ENCODE measurements at regions not wholly inside any gene's neighbourhood (a gene's known extent, or its start where the extent isn't known, plus 50 kb on each side); places are given as distances from the start of the nearest gene placed in this dataset.

GRCh38 chr12:89020121-89020480 is 332.2 kb downstream of the DUSP6 start:
- FAIRE-seq: no peak

GRCh38 chr12:89019439-89020120 is 332.7 kb downstream of the DUSP6 start:
- peak; percentile 13 for FAIRE-seq
- DNase-seq (ENCODE audit: low spot score): peak; percentile 70

More at GRCh38 chr12:89020121-89020480, 332.2 kb downstream of the DUSP6 start:
- no peak for DNase-seq (ENCODE audit: low spot score)

- DNase-seq (ENCODE audit: low spot score) (peak; percentile 37), FAIRE-seq (no peak)
Measured at GRCh38 chr12:89016970-89017778, 335.1 kb downstream of the DUSP6 start.

GRCh38 chr12:89015419-89015818 is 336.9 kb downstream of the DUSP6 start:
- DNase-seq (ENCODE audit: low spot score) (no peak), FAIRE-seq (no peak)

GRCh38 chr12:88998421-88998820 is 353.9 kb downstream of the DUSP6 start:
- FAIRE-seq (no peak), DNase-seq (ENCODE audit: low spot score) (no peak)

- FAIRE-seq (no peak), DNase-seq (ENCODE audit: low spot score) (no peak)
Measured at GRCh38 chr12:88996200-88996788, 356.0 kb downstream of the DUSP6 start.

GRCh38 chr12:88994971-88995370 is 357.3 kb downstream of the DUSP6 start:
- DNase-seq (ENCODE audit: low spot score) (no peak), FAIRE-seq (no peak)

GRCh38 chr12:88994537-88994936 is 357.8 kb downstream of the DUSP6 start:
- FAIRE-seq (no peak), DNase-seq (ENCODE audit: low spot score) (no peak)

- FAIRE-seq: no peak
- DNase-seq (ENCODE audit: low spot score): peak; percentile 8
Measured at GRCh38 chr12:88993651-88994050, 358.6 kb downstream of the DUSP6 start.

- DNase-seq (ENCODE audit: low spot score) (no peak), FAIRE-seq (no peak)
Measured at GRCh38 chr12:88986056-88986455, 366.2 kb downstream of the DUSP6 start.

- FAIRE-seq (no peak), DNase-seq (ENCODE audit: low spot score) (no peak)
Measured at GRCh38 chr12:88985631-88986030, 366.7 kb downstream of the DUSP6 start.

- no peak for DNase-seq (ENCODE audit: low spot score)
- no peak for FAIRE-seq
Measured at GRCh38 chr12:88985011-88985410, 367.3 kb downstream of the DUSP6 start.

- no peak for DNase-seq (ENCODE audit: low spot score)
- no peak for FAIRE-seq
Measured at GRCh38 chr12:88982694-88983093, 369.6 kb downstream of the DUSP6 start.

GRCh38 chr12:88977115-88977514 is 375.2 kb downstream of the DUSP6 start:
- FAIRE-seq: no peak
- no peak for DNase-seq (ENCODE audit: low spot score)

GRCh38 chr12:88973998-88974397 is 378.3 kb downstream of the DUSP6 start:
- FAIRE-seq: no peak
- no peak for DNase-seq (ENCODE audit: low spot score)

- no peak for FAIRE-seq
- no peak for DNase-seq (ENCODE audit: low spot score)
Measured at GRCh38 chr12:88970740-88971139, 381.6 kb downstream of the DUSP6 start.

GRCh38 chr12:88969127-88969526 is 383.2 kb downstream of the DUSP6 start:
- DNase-seq (ENCODE audit: low spot score): no peak
- no peak for FAIRE-seq

- FAIRE-seq (no peak), DNase-seq (ENCODE audit: low spot score) (peak; percentile 26)
Measured at GRCh38 chr12:88960213-88960878, 380.1 kb upstream of the KITLG start.

- DNase-seq (ENCODE audit: low spot score) (no peak), FAIRE-seq (no peak)
Measured at GRCh38 chr12:88958946-88959345, 378.7 kb upstream of the KITLG start.

- no peak for FAIRE-seq
- DNase-seq (ENCODE audit: low spot score): no peak
Measured at GRCh38 chr12:88958153-88958552, 377.9 kb upstream of the KITLG start.

- FAIRE-seq: no peak
Measured at GRCh38 chr12:88957358-88957757, 377.1 kb upstream of the KITLG start.

GRCh38 chr12:88955531-88955930 is 375.3 kb upstream of the KITLG start:
- no peak for FAIRE-seq
- DNase-seq (ENCODE audit: low spot score): no peak

More at GRCh38 chr12:88957358-88957757, 377.1 kb upstream of the KITLG start:
- no peak for DNase-seq (ENCODE audit: low spot score)

All from urothelium cell line (cell line).